Karpas-422 (cell line): ENCODE measurements at regions not wholly inside any gene's neighbourhood (a gene's known extent, or its start where the extent isn't known, plus 50 kb on each side); places are given as distances from the start of the nearest gene placed in this dataset.

Experiments used
- DNase-seq: peaks from one replicate; pipeline ENCODE4 v3.0.0-alpha.2; 2015
- H2AFZ ChIP-seq: fragments of 200-600 bp; sonication (generic); 2 replicates; pipeline ENCODE4 v1.6.1; 2014; ENCODE audit warnings: antibody characterized with exemption, low read length, mixed read lengths
- H3K27ac ChIP-seq: fragments of 200-600 bp; sonication (generic); 2 replicates; pipeline ENCODE4 v1.5.1; 2014; ENCODE audit warnings: mild to moderate bottlenecking, low read length, moderate library complexity
- H3K27me3 ChIP-seq: fragments of 200-600 bp; sonication (generic); 2 replicates; pipeline ENCODE4 v1.6.1; 2014; ENCODE audit warnings: low read length, mixed read lengths
- H3K36me3 ChIP-seq: fragments of 200-600 bp; sonication (generic); 2 replicates; pipeline ENCODE4 v1.6.1; 2014; ENCODE audit warnings: low read length, mixed read lengths; ENCODE audit not compliant: insufficient read depth
- H3K4me1 ChIP-seq: fragments of 200-600 bp; sonication (generic); 2 replicates; pipeline ENCODE4 v1.6.1; 2014; ENCODE audit warnings: mild to moderate bottlenecking, low read length, mixed read lengths
- H3K4me2 ChIP-seq: fragments of 200-600 bp; sonication (generic); 2 replicates; pipeline ENCODE4 v1.6.1; 2014; ENCODE audit warnings: low read length, low read depth, mild to moderate bottlenecking; ENCODE audit not compliant: poor library complexity, severe bottlenecking
- H3K4me3 ChIP-seq: fragments of 200-600 bp; sonication (generic); 2 replicates; pipeline ENCODE4 v1.5.1; 2014; ENCODE audit warnings: mild to moderate bottlenecking, antibody characterized with exemption, low read length, mixed read lengths
- H3K79me2 ChIP-seq: fragments of 200-600 bp; sonication (generic); 2 replicates; pipeline ENCODE4 v1.6.1; 2014; ENCODE audit warnings: mild to moderate bottlenecking, low read length, mixed read lengths
- H3K9ac ChIP-seq: fragments of 200-600 bp; sonication (generic); 2 replicates; pipeline ENCODE4 v1.6.0; 2014; ENCODE audit warnings: low read length
- H3K9me2 ChIP-seq: fragments of 200-600 bp; sonication (generic), shearing (Covaris generic); replicated peaks from 2 replicates; pipeline ENCODE4 v1.6.0; 2014; ENCODE audit warnings: mild to moderate bottlenecking, low read length, moderate library complexity; ENCODE audit not compliant: insufficient read depth
- H3K9me3 ChIP-seq: fragments of 300-700, 200-600 bp; sonication (generic); 2 replicates; pipeline ENCODE4 v1.6.1; 2014; ENCODE audit warnings: low read length, mixed read lengths
- H4K20me1 ChIP-seq: fragments of 200-600 bp; sonication (generic); 2 replicates; pipeline ENCODE4 v1.6.1; 2014; ENCODE audit warnings: mild to moderate bottlenecking, antibody characterized with exemption, low read length, low read depth; ENCODE audit not compliant: insufficient read depth

DNA sequence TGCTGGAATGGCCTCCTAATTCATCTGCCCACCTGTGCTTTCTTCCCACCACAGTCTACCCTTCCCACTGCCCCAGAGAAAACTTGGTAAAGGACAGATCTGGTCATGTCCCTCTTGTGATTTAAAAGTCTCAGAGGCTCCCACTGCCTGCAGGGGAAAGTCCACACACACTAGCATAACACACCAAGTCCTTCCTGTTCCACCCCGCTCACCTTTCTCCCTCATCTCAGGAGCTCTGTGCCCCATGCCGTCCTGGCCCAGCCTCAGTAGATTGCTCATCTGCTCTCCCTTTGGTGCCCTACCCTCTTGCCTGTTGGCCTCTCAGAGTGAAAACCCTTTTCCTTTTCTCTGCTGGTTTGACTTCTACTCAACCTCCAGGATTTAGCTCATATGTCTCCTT, 111.4 kb upstream of the MAP3K1 start:
- Histone ChIP-seq H3K9me3 (no peaks in the 10 kb centered on the region), H2AFZ (no peak overlapping the region), H3K4me1 (peaks cover 34% of the 10 kb centered on the region), H4K20me1 (no peaks in the 10 kb centered on the region), H3K27me3 (no peaks in the 10 kb centered on the region), H3K4me3 (no peak overlapping the region), H3K4me2 (peak overlapping the region; percentile 39), H3K27ac (no peak overlapping the region), H3K9me2 (no peaks in the 10 kb centered on the region), H3K36me3 (no peaks in the 10 kb centered on the region), H3K79me2 (no peaks in the 10 kb centered on the region), H3K9ac (no peak overlapping the region)
- no peak for DNase-seq

DNA sequence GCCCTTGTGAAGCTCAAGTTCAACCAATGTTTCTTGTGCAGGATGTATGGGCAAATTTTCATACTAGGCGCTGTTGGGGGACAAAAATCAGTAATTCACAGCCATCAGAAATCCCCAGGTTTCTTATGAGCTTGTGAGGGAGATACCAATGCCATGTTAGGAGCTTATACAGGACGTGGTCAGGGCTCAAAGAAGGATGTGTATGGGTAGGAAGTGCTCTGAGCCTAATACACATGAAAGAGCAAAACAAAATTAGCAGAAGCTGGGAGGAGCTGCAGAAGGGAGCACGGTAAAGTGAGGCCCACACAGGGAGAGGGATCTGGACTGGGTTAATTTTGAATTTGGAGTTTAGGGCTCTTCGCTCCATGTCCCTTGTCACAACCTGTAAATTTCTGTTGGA, 114.6 kb upstream of the MAP3K1 start:
- no peak for DNase-seq
- no peaks in the 10 kb centered on the region for H3K27me3 ChIP-seq
- H3K9me2 ChIP-seq, result no peaks in the 10 kb centered on the region
- no peaks in the 10 kb centered on the region for H3K36me3 ChIP-seq
- no peaks in the 10 kb centered on the region for H3K9me3 ChIP-seq
- H3K4me3 ChIP-seq, result no peak overlapping the region
- H4K20me1 ChIP-seq, result no peaks in the 10 kb centered on the region
- no peak overlapping the region for H3K9ac ChIP-seq
- H3K79me2 ChIP-seq, result no peaks in the 10 kb centered on the region
- peaks cover 32% of the 10 kb centered on the region for H3K4me1 ChIP-seq
- no peak overlapping the region for H3K27ac ChIP-seq
- no peak overlapping the region for H3K4me2 ChIP-seq
- no peak overlapping the region for H2AFZ ChIP-seq

DNA sequence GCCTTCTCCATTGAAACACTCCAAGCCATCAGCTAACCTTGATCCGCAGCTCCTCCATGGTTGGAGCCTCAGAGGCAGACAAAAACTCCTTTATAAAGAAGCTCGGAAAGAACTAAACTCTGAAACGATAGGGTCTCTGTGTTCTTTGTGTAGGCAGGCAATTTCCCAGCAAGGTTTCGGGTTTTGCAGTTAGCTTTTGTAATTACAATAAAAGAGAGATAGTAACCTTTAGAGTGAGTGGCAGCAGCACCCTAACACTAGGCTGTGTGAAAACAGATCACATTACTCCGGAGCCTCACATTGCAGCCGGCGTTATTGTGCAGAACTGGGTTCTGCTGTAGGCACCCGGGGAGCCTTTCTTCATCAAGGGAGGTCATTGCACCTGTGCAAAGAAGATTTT, 115.8 kb upstream of the MAP3K1 start:
- peaks cover 20% of the 10 kb centered on the region for H3K4me1 ChIP-seq
- no peaks in the 10 kb centered on the region for H4K20me1 ChIP-seq
- H3K9me3 ChIP-seq, result no peaks in the 10 kb centered on the region
- no peak overlapping the region for H3K27ac ChIP-seq
- H3K9me2 ChIP-seq, result no peaks in the 10 kb centered on the region
- no peaks in the 10 kb centered on the region for H3K36me3 ChIP-seq
- H3K4me3 ChIP-seq, result no peak overlapping the region
- no peak overlapping the region for H3K4me2 ChIP-seq
- H3K79me2 ChIP-seq, result no peaks in the 10 kb centered on the region
- no peak for DNase-seq
- no peaks in the 10 kb centered on the region for H3K27me3 ChIP-seq
- no peak overlapping the region for H3K9ac ChIP-seq
- H2AFZ ChIP-seq, result no peak overlapping the region

DNA sequence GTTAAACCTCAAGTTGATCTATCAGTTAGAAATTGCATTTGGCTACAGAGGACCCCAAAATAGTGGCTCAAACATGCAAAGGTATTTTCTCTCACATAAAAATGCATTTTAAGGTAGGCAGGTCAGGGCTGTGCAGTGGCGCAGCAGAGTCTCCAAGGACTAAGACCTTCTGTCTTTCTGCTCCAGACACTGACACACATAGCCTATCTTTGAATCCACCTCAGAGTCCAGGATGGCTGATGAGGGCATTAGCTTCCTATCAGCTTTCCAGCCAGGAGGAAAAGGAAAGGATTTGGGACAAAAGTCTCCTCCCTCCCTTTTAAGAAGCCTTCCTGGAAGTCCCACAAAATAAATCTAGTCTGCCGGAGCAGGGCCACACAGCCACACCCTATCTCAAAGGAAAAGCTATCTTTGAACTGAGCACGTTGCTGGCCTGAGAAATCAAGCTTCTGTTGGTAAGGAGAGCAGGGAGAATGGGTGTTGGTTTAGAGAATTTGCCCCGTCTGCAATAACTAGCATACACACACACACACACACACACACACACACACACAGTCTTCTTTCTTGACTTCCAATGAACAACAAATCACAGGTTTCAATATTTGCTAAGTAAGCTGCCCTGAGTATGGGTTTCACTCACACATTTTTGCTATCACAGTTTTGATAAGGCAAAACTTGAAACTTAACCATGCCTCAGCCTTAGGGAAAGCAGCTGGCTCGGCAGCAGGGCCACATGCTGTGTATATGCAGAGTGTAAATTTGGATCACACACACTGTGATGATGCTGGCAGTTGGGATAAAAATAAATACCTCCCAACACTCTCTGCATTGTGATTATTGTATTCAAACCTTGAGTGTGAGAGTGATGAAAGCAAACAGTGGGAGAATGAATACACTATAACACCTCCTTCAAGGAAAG, 116.6 kb upstream of the MAP3K1 start:
- H3K9ac ChIP-seq, result no peak overlapping the region
- no peaks in the 10 kb centered on the region for H3K27me3 ChIP-seq
- no peaks in the 10 kb centered on the region for H3K79me2 ChIP-seq
- H3K36me3 ChIP-seq, result no peaks in the 10 kb centered on the region
- no peaks in the 10 kb centered on the region for H3K9me3 ChIP-seq
- H2AFZ ChIP-seq, result 0 out of 2 replicates have a peak overlapping the region, but pooled peaks have one; percentile 36
- H3K27ac ChIP-seq, result no peak overlapping the region
- no peak for DNase-seq
- peaks cover 12% of the 10 kb centered on the region for H3K4me1 ChIP-seq
- no peaks in the 10 kb centered on the region for H4K20me1 ChIP-seq
- H3K4me3 ChIP-seq, result no peak overlapping the region
- no peak overlapping the region for H3K4me2 ChIP-seq
- H3K9me2 ChIP-seq, result no peaks in the 10 kb centered on the region

DNA sequence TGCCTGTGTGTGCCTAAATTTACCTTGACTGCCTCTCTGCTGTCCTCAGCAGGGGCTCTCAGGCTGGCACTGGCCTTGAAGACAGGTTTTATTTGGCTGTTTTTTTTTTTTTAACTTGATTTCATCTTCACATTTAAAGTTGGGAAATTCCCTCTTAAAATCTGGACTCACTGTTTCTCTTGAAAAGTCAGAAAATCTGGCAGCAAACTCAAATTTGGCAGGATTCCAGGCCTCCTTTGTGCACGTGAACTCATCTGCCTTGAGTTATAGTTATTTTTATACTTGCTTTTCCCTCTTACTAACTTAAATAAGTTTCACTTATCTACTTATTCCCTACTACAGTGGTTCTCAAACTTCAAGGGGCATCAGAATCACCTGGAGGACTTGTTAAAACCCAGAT, 118.4 kb upstream of the MAP3K1 start:
- Histone ChIP-seq H3K9me3 (no peaks in the 10 kb centered on the region), H3K9ac (no peak overlapping the region), H3K27ac (no peak overlapping the region)

DNA sequence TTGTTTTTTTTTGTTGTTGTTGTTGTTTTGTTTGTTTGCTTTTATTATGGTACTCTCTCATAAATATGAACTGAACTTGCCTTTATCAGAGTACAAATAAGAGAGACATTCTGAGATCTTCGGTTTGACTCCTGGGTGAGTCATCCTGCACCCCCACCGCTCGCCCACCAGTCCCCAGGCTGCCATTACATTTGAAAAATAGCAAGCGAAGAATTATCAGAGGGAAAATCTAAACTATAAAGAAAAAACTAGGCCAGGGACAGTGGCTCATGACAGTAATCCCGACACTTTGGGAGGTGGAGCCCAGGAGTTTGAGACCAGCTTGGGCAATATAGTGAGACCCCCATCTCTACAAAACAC, 122.1 kb upstream of the MAP3K1 start:
- Histone ChIP-seq H3K4me1 (peaks cover 16% of the 10 kb centered on the region), H3K9me3 (no peaks in the 10 kb centered on the region), H2AFZ (no peak overlapping the region), H3K79me2 (no peaks in the 10 kb centered on the region), H3K4me2 (no peak overlapping the region), H4K20me1 (no peaks in the 10 kb centered on the region), H3K27me3 (no peaks in the 10 kb centered on the region), H3K4me3 (no peak overlapping the region), H3K9ac (no peak overlapping the region), H3K36me3 (no peaks in the 10 kb centered on the region), H3K9me2 (no peaks in the 10 kb centered on the region), H3K27ac (no peak overlapping the region)
- DNase-seq, result no peak

More for the DNA sequence above, 118.4 kb upstream of the MAP3K1 start:
- Histone ChIP-seq H3K4me3 (no peak overlapping the region), H2AFZ (no peak overlapping the region), H3K79me2 (no peaks in the 10 kb centered on the region), H3K4me1 (peaks cover 12% of the 10 kb centered on the region), H3K4me2 (no peak overlapping the region), H3K36me3 (no peaks in the 10 kb centered on the region), H4K20me1 (no peaks in the 10 kb centered on the region), H3K9me2 (no peaks in the 10 kb centered on the region), H3K27me3 (no peaks in the 10 kb centered on the region)
- no peak for DNase-seq

DNA sequence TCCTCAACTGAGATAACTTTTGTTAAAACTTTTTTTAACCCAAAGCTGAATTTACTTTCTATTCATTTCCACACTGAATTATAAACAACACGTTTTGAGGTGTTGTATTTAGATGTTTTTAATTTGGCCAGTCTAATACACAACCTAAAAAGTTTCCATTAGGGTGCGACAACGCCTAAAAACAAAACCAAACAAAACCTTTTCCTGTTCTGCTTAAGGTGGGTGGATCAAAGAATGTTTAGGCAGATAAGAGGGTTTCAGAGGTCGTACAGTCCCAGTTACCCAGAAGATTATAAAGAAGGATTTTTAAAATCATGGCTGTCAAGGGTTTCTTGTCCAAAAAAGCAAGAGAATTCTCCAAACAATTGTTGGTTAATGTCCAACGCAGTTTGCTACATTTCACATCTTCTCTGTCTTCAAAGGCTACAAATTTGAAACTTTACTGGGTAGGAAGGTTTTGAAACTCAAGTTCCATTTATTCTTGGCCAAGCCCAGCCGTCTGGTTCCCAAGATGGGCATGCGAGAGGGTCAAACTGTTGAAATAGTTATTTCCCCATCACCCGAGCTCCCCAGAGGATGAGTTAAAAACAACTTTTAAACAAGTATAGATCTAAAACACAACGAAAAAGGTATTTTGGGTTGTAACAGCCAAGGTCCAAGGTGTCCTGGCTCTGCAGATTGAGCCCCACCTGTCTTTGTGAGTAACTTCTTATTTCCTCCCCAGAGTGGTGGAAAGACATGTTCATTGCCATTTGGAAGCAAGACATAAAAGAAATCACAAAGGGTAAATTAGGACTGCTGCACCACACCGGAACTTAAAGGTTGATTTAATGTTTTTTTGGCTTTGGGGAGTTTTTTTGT, 122.8 kb upstream of the MAP3K1 start:
- H3K4me3 ChIP-seq, result no peak overlapping the region
- no peaks in the 10 kb centered on the region for H3K79me2 ChIP-seq
- no peak overlapping the region for H3K9ac ChIP-seq
- no peaks in the 10 kb centered on the region for H3K27me3 ChIP-seq
- no peak overlapping the region for H3K27ac ChIP-seq
- H3K9me2 ChIP-seq, result no peaks in the 10 kb centered on the region
- no peak overlapping the region for H3K4me2 ChIP-seq
- peaks cover 22% of the 10 kb centered on the region for H3K4me1 ChIP-seq
- no peaks in the 10 kb centered on the region for H4K20me1 ChIP-seq
- DNase-seq, result no peak
- no peaks in the 10 kb centered on the region for H3K9me3 ChIP-seq
- no peak overlapping the region for H2AFZ ChIP-seq
- H3K36me3 ChIP-seq, result no peaks in the 10 kb centered on the region

DNA sequence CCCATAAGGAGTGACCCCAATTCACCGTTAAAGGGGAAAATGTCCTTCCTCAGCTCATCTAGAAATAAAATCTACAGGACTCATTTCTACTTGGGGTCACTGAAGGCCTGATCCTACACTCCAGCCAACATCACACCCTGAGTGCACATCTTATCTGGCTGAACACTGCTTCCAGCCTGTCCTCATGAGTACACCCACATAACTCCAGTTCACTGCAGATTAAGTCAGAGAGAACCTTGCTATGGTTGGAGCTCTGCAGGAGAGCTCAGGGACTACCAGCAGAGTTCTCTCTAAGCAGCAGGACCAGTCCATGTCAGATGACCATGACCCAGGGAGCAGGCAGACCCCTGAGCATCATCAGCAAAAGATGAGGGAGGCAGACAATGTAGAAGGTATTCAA, 126.9 kb upstream of the MAP3K1 start:
- H3K9ac ChIP-seq, result no peak overlapping the region
- H3K4me3 ChIP-seq, result no peak overlapping the region
- H3K4me2 ChIP-seq, result no peak overlapping the region
- H3K27me3 ChIP-seq, result no peaks in the 10 kb centered on the region
- H3K79me2 ChIP-seq, result no peaks in the 10 kb centered on the region
- H2AFZ ChIP-seq, result no peak overlapping the region
- no peaks in the 10 kb centered on the region for H4K20me1 ChIP-seq
- H3K4me1 ChIP-seq, result peaks cover 49% of the 10 kb centered on the region
- H3K9me3 ChIP-seq, result no peaks in the 10 kb centered on the region
- no peak for DNase-seq
- H3K9me2 ChIP-seq, result no peaks in the 10 kb centered on the region
- H3K36me3 ChIP-seq, result 0 out of 2 replicates have a peak, but pooled peaks cover 4% of the 10 kb centered on the region
- no peak overlapping the region for H3K27ac ChIP-seq
